Activated CD8-positive, alpha-beta memory T cell treated with anti-CD3 and anti-CD28 coated beads for 4 hours (primary cell): ENCODE measurements at regions not wholly inside any gene's neighbourhood (a gene's known extent, or its start where the extent isn't known, plus 50 kb on each side); places are given as distances from the start of the nearest gene placed in this dataset.
"Not testable (repeated sequence)": the region's sequence is repeated elsewhere in the genome, so short reads cannot be mapped to it uniquely, and the experiment has no call there.

Source experiments
- DNase-seq, 2 donors: peaks; one replicate each; pipeline ENCODE4 v3.0.0-alpha.2; 2020; ENCODE audit warnings: low read depth in 2 of 2

DNA sequence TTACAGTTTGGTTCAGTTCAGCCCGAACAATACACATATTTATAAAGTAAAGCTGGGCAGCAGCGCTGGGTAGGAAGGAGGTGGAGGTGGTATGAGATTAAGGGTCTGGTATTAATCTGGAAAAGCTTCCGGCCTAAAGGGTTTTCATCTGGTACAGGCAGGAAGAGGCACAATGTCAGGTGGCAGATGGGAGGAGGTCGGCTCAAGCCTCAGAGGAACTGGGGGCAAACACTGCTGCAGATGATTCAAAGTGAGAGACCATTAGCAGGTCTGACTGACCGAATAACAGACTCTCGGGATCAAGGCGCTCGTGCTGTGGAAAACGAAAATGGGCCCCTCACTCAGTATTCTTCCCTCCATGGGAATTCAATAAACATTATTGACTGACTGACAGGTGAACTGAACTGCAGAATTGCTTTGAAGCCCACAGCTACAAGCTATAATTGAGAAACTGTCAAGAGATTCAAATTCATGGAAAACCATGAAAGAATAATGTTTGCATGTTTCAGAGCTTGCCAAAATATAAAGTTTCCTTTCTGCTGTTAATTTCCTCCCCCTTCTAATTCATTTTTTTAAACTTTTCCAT lies 75.3 kb downstream of the TMEM167A start:
- no peak for DNase-seq

DNA sequence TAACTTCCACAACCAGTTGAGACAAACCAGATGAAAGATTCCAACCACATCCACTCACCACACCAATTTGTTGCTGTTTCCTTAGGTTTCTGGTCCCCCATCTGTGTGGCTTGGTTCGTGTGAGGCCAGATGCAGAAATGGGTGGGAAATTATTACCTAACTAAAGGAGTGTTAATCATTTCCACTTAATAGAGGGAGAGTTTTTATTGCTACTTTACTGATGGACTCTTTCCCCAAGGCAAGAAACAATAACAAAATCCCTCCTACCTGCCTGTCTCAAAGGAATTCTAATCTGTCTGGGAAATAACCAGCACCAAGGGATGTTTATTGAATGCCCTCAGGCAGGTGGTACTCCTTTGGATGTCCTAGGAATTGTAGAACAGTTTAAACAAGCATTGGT lies 76.3 kb downstream of the TMEM167A start:
- DNase-seq: no peak

DNA sequence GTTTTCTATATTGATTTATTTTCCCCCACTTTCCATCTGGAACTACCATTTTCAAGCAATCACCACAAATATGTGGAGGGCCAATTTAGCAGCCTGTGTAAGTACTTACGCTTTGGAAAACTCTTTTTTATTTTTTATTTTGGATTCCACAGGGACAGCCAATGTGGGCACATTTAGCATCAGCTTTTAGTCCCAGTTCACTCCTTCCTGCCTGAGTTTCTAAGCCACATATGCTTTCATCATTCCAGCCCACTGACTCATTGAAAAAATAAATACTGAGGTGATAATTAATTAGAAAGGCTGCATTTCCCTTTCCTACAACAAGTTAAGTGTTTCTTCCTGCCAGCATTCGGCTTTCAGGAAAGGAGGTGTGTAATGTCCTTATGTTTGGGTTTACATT lies 76.8 kb downstream of the TMEM167A start:
- no peak for DNase-seq

DNA sequence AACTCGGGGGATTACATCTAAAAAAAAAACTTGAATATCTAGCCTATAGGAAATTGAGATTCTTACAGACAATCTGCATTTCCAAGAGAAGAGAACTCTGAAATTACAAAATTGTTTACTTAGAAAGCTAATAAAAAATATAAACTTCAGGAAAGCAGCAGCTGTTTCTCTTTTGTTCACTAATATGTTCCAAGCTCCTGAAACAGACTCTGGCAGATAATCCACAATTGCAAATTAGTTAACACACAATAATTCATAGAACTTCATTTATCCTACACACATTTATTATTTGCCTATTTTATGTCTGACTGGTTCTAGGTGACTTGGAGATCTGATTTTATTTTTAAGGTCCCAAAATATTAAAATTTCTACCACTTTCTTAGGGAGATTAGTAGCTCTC lies 83.8 kb downstream of the TMEM167A start:
- DNase-seq: no peak

DNA sequence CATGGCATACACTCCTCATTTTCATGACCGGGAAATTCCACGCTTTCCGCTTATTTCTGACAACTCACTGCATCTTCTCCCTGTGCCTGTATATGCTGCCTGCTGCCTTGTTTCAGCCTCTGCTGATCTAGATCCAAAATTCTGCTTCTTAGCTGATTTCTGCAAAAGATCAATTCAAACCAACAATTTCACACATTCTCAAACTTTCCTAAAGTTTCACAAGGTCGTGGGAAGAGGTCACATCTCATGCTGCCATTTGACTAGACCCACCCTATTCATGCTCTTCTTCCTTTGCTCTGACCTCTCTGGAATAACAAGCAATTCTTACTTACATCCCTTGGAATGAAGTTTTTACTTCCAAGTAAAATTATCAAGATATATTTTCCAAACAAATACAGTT lies 84.5 kb downstream of the TMEM167A start:
- no peak for DNase-seq

DNA sequence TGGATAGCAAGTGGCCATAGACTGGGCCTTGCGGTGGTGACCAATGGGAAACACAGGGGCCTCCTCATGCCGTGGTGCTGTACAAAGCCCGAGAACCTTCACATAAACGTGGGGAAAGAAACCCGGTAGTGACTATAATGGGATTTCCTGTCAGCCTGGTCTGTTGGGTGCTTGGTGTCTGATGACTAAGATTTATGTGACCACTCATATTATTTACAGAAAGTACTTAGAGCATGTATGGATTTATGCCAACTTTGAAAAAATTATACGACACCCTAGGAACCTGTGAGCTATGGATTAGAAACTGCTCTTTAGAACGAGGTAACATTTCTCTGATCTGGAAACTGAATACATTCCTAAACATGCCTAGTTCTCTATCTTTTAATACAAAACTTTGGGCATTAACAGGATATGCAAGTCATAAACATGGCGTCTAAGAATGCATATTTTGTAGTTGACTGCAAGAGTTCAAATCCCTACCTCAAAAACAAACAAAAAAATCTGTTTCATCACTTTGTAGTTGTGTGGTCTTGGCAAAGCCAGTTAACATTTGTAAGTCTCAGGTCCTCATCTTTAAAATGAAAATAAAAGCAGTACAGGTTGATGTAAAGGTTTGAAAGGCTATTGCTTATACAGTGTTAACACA lies 85.4 kb downstream of the TMEM167A start:
- DNase-seq: no peak

DNA sequence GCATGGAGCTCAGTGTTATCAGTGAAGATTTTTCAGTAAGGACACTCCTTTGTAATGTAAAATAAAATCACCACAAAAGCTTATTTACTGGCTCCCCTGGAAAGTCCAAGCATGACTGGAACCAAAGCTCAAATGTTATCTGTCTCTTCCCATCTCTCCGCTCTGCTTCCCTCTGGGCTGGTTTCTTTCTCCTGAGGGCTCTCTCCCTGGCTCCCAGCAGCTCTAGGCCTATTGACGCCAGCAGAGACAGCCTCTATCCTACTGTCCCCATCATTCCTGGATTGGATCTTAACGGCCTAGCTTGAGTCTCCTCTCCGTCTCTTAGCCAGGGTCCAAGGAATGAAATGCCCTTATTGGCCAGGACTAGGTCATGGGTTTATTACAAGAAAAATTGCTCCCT lies 86.1 kb downstream of the TMEM167A start:
- no peak for DNase-seq

DNA sequence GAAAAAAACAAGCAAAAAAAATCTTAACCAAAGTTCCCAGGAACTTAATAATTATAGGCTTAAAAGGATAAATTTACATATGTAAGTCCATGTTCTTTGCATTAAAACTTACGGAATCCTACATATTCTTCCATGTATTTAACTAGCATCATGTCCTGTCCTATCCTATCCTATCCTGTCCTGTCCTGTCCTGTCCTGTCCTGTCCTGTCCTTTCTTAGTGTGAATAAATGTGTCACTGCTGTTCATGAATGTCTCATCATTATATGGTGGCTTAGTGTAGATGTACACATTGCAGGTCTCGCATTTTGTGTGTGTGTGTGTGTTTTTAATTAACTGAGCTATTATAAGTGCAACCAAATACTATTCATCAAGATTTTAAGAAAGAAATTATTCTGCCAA lies 90.0 kb downstream of the TMEM167A start:
- DNase-seq: no peak

DNA sequence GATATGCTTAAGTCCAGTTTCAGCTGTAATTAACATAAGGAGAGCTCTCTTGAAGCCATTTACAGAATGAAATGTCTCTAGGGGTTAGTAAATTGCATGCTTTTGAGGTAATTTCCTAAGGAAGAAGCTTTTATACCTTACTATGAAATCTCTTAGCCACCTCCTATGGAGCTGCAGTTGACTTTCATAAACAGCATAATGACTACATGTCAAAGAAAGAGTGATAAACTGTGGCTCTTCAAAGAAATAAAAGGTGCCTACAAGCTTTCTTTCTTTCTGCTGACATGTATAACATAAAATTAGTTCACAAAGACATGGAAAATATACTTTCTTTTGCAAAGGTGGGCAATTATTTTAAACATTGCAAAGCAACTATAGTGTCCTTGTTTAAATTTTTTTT lies 90.8 kb downstream of the TMEM167A start:
- no peak for DNase-seq

DNA sequence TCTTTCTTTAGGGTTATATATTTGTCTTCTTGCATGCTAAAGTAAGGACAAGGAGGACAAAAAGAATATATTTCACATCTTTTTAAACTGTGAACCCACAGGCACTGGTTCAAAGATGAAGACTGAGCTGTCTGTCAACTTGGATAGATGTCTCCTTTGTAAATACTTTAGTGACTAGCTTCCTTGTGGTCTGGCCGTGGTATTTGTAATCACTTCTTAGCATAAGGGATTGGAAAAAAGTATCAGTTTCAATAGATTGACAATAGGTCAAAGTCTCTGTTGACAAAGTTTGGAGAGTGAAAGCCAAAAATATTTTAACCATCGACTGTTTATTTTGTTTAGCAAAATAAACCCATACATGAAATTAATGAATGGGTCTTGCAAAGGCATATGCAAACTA lies 91.4 kb downstream of the TMEM167A start:
- DNase-seq: no peak

DNA sequence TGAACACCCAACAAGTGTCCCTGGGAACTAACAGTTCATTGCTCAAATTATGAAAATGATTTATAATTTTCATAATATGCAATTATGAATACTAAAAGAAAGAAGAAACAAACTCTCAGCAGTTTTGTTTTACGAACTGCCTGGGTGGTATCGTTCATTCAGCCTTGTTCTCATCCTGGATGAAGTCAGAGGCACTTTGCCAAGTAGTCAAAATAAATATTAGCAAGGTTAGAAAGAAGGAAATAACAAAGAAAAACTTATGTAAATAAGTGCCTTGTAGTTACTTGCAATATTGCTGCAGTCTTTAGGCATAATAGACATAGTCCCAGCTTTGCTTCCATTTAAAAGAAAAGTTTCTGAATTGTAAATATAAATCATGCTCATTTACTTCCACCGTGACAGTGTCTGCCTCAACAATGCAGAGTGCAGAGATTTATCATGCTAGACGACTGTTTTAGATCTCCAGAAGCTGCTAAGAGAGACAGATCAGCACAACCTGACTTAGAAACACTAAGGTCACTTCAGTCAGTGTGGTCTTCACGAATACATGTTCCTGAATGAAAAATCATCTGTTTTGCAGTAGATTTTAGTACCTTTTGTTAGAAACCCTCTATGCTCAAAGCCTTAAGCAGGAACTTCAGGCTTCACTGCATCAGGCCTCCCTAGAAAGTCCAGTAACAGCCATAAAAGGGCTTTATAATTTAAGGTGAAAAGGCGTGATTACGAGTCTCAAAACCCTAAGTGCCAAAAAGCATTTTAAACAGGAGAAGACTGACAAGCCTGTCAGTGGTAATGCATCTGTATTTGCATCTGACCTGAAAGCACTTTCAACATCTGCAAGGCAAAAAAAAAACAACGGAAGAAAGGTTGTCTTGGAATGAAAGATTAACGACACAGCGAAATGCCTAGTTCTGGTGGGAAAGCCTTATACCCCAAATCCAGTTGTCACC lies 92.1 kb downstream of the TMEM167A start:
- DNase-seq: no peak

DNA sequence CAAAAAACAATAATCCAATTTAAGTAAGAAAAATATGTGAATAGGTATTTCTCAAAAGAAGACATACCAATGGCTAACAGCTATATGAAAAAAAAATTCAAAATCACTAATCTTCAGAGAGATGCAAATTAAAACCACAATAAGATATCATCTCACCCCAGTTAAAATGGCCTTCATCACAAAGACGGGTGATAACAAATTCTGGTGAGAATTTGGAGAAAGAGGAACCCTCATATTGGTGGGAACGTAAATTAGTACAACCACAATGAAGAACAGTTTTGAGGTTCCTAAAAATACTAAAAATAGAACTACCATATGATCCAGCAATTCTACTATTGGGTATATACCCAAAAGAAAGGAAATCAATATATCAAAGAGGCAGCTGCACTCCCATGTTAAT lies 94.3 kb downstream of the TMEM167A start:
- no peak for DNase-seq

DNA sequence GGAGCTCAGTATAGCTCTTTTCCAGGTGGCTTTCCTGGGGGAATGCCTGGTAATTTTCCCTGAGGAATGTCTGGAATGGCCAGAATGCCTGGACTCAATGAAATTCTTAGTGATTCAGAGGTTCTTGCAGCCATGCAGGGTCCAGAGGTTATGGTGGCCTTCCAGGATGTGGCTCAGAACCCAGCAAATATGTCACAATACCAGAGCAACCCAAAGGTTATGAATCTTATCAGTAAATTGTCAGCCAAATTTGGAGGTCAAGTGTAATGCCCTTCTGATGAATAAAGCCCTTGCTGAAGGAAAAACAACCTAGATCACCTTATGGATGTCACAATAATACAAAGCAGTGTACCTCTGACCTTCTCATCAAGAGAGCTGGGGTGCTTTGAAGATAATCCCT lies 100.3 kb downstream of the TMEM167A start:
- not testable (repeated sequence) for DNase-seq

DNA sequence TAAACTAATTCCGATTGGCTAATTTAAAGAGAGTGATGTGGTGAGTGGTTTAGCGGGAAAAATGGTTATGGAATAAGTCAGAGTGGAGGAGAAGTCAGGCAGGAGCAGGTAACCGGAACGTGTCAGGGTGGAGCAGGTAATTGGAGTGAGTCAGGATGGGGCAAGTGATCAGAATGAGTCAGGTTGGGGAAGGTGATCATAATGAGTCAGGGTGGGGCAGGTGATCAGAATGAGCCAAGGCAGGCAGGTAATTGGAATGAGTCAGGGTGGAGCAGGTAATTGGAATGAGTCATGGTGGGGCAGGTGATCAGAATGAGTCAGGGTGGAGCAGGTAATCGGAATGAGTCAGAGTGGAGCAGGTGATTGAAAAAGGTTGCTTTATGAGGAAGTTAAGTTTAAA lies 101.4 kb downstream of the TMEM167A start:
- no peak for DNase-seq

DNA sequence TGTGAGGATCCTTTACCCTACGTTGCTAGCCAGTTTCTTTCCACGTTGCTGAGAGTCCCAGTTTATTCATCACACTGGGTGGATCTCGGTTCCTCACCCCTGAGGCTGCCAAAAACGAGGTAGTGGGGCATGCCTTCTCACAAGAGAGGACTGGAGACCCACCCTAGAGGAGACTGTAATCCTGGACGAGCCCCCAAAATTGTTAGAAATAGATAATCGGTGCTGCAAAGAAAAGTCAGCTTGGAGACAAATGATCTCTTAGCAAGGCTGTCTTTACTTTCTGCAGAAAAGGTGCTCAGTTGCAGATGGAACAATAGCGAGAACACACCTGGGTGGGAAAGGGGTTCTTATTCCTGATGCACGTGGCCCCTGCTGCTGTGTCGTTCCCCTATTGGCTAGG lies 101.8 kb downstream of the TMEM167A start:
- DNase-seq: no peak

DNA sequence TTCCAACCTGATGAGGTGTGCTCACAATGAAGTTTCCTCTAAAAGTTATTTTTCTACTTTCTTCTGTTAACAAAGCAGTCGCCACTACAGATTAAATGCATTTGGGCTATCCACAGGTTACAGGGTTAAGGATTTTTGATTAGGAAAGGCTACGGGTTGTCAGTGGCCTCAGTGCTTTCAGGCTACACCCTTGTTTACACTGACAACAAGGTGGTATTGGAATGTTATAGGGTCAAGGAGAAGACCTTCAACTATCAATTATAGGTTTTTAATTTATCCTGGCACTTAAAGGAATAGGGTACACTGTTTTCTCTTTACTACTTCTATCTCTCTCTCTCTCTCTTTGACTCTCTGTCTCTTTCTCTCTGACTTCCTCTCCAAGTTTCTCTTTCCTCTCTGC lies 102.8 kb downstream of the TMEM167A start:
- not testable (repeated sequence) for DNase-seq

DNA sequence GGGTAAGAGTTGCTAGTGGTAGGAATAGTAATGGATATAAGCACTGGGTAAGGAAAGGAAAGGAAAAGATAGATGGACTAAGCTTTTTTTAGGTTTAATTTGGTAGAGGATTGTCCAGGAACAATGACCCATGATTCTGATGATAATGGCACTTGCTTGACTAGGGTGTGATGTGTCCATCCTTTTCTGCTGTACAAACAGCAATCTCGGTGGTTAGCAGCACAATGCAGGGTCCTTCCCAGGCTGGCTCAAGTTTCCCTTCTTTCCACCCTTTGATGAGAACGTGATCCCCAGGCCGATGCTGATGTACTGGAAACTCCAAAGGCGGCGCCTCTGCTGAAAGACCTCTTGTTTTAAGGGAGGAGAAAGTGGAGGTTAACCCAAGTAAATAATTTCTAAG lies 105.3 kb downstream of the TMEM167A start:
- no peak for DNase-seq

DNA sequence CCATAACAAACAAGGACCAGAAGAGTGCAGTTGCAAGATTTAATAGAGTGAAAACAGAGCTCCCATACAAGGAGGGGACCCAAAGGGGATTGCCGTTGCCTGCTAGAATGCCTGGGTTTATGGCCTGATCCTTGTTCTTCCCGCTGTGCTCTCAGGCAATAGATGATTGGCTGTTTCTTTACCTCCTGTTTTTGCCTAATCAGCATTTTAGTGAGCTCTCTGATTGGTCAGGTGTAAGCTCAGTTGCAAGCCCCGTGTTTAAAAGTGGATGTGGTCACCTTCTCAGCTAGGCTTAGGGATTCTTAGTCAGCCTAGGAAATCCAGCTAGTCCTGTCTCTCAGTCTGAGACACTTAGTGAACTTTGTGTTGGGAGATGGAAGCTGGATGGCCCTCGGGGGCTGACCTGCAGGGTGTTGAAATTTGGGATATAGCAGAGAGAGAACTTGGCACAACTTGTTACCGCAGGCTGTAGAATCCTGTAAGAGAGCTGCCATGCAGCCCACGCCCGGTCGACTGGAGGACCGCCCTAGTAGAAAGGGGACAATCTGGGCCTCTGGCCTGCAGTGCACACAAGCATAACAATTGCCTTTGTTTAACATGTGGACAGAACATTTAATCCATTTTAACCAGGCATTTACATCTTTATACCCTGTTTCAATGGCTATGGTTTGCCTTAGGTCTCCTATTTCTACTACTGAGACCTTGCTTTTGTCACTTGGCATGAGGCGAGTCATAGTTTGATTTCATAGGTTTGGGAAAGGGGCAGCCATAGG lies 106.0 kb downstream of the TMEM167A start:
- DNase-seq: not testable (repeated sequence)

DNA sequence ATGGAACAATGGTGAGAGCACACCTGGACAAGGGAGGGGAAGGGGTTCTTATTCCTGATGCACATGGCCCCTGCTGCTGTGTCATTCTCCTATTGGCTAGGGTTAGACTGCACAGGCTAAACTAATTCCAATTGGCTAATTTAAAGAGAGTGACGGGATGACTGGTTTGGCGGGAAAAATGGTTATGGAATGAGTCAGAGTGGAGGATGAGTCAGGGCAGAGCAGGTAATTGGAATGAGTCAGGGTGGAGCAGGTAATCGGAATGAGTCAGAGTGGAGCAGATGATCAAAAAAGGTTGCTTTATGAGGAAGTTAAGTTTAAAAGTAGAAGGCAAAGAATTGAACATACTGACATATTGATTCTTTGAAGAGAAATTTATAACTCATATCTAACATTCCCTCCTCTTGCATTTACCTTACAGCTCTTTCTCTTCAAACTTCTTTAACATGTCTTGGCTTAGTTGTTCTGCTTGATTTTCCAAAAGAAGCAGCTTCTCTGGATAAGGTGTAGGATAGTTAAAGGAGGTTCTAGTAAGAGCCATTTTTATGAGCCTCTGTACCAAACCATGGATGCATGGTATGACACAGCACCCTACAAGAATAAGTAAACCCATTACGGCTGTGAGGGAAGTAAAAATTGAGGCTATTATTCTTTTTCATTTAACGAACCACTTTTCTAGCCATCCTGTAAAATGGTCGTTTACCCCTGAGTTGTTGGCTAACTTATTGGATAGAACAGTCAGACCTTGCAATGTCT lies 107.8 kb downstream of the TMEM167A start:
- DNase-seq: not testable (repeated sequence)

DNA sequence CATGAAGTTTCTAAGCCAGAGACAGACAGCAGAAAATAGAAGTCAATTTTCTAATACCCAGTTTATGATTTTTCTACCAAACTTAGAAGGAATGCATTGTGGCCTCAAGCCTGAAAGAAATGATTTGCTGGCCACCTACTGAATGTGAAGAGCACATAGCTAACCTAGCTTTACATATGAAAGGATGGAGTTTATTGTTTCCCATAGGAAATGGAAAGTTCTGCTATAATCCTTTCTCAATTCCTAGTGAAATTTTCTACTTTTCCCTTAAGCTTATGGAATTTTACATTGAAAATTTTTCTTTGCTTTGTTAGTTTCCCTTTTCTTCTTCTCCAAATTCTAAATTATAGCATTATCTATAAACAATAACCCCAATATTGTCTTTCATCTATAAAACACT lies 110.1 kb downstream of the TMEM167A start:
- no peak for DNase-seq

DNA sequence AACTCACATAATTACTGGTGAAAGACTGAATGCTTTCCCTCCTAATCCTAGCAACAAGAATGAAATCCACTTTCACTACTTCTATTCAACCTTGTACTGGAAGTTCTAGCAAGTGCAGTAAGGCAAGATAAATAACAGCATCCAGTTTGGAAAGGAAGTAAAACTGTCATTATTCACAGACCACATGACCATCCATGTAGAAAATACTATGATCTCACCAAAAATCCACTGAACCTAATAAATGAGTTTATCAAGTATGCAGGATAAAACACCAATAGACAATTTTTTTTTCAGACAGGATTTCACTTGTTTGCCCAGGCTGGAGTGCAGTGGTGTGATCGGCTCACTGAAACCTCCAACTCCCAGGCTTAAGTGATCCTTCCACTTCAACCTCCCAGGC lies 117.7 kb downstream of the TMEM167A start:
- DNase-seq: no peak
